IMR-90 (cell line): ENCODE measurements at regions not wholly inside any gene's neighbourhood (a gene's known extent, or its start where the extent isn't known, plus 50 kb on each side); places are given as distances from the start of the nearest gene placed in this dataset.
A peak's percentile ranks its signal among the peaks of the same experiment; 100 is the strongest.

Experiments
- ATAC-seq: fragments of 200-7000 bp; cut with Tn5 transposase; 2 replicates; pipeline ENCODE4 v1.9.1; 2020; ENCODE audit warnings: low read depth, mild to moderate bottlenecking, moderate library complexity
- BruUV-seq: library from RNA; stranded (reverse); fragments of 400-500 nt; replicated peaks from 2 replicates; lab custom pipeline; 2021; lab: Mats Ljungman, UMichigan
- CTCF ChIA-PET: fragments of 300-600 bp; formaldehyde crosslinking; extraction: SDS; loops from one replicate; lab custom pipeline; 2021; ENCODE audit warnings: antibody characterized with exemption; lab: Yijun Ruan, JAX
- POLR2A ChIA-PET: fragments of 300-600 bp; sonication (Branson Sonifier 250); formaldehyde crosslinking; loops from one replicate; lab custom pipeline; 2022; ENCODE audit warnings: antibody characterized with exemption; ENCODE audit not compliant: unreplicated experiment; lab: Charles Lee
- DNase-seq: peaks from one replicate; pipeline ENCODE4 v3.0.0; 2013
- H2AFZ ChIP-seq: replicated peaks from 2 replicates; pipeline ENCODE3; 2013; ENCODE audit warnings: low read length, mild to moderate bottlenecking; ENCODE audit not compliant: poor library complexity
- H2AK5ac ChIP-seq: 2 replicates; pipeline ENCODE4 v1.6.1; 2013; ENCODE audit warnings: low read depth, low read length, inconsistent platforms
- H2AK9ac ChIP-seq: replicated peaks from 2 replicates; pipeline ENCODE3; 2013; ENCODE audit warnings: mild to moderate bottlenecking, low read depth, low read length, moderate library complexity; ENCODE audit not compliant: poor library complexity
- H2BK120ac ChIP-seq: 2 replicates; pipeline ENCODE4 v1.6.1; 2013; ENCODE audit warnings: low read depth, low read length, inconsistent platforms
- H2BK15ac ChIP-seq: 3 replicates; pipeline ENCODE4 v1.6.1; 2013; ENCODE audit warnings: low read depth, low read length, inconsistent platforms
- H2BK20ac ChIP-seq: 2 replicates; pipeline ENCODE4 v1.6.1; 2013; ENCODE audit warnings: low read depth, mild to moderate bottlenecking, inconsistent platforms, low read length, moderate library complexity
- H2BK5ac ChIP-seq: 2 replicates; pipeline ENCODE4 v1.6.1; 2013; ENCODE audit warnings: mild to moderate bottlenecking, low read depth, low read length, inconsistent platforms; ENCODE audit not compliant: poor library complexity, severe bottlenecking
- H3K14ac ChIP-seq: replicated peaks from 2 replicates; pipeline ENCODE4 v1.6.1; 2013; ENCODE audit warnings: low read depth, low read length, inconsistent platforms
- H3K18ac ChIP-seq: 2 replicates; pipeline ENCODE4 v1.6.1; 2013; ENCODE audit warnings: low read depth, low read length, control low read depth
- H3K23ac ChIP-seq: 2 replicates; pipeline ENCODE4 v1.6.1; 2013; ENCODE audit warnings: low read depth, low read length, inconsistent platforms
- H3K27ac ChIP-seq: 2 replicates; pipeline ENCODE4 v1.5.1; 2013; ENCODE audit warnings: mild to moderate bottlenecking, control low read depth, low read length; ENCODE audit not compliant: insufficient read depth
- H3K27me3 ChIP-seq: 2 replicates; pipeline ENCODE4 v1.6.1; 2013; ENCODE audit warnings: low read length; ENCODE audit not compliant: control insufficient read depth, insufficient read depth
- H3K36me3 ChIP-seq: 2 replicates; pipeline ENCODE4 v1.6.1; 2013; ENCODE audit warnings: low read length, mixed read lengths; ENCODE audit not compliant: control insufficient read depth, insufficient read depth
- H3K4ac ChIP-seq: 2 replicates; pipeline ENCODE4 v1.6.1; 2013; ENCODE audit warnings: low read depth, low read length, inconsistent platforms
- H3K4me1 ChIP-seq: 2 replicates; pipeline ENCODE4 v1.6.1; 2013; ENCODE audit warnings: low read length, mixed read lengths; ENCODE audit not compliant: control insufficient read depth, insufficient read depth
- H3K4me2 ChIP-seq: 2 replicates; pipeline ENCODE4 v1.6.1; 2013; ENCODE audit warnings: low read depth, mild to moderate bottlenecking, control low read depth, low read length, moderate library complexity
- H3K4me3 ChIP-seq: 2 replicates; pipeline ENCODE4 v1.5.1; 2013; ENCODE audit warnings: low read depth, mild to moderate bottlenecking, control low read depth, low read length, moderate library complexity; ENCODE audit not compliant: insufficient read depth
- H3K56ac ChIP-seq: 2 replicates; pipeline ENCODE4 v1.6.1; 2013; ENCODE audit warnings: low read length, inconsistent platforms; ENCODE audit not compliant: insufficient read depth; ENCODE audit errors: extremely low read depth
- H3K79me1 ChIP-seq, 2 experiments: 2 replicates each; pipeline ENCODE4 v1.6.1; 2013; ENCODE audit warnings: low read length in 2 of 2, inconsistent platforms in 1 of 2, low read depth in 1 of 2
- H3K9ac ChIP-seq: 2 replicates; pipeline ENCODE4 v1.6.1; 2013; ENCODE audit warnings: low read depth, low read length, control low read depth
- H3K9me1 ChIP-seq: 2 replicates; pipeline ENCODE4 v1.6.1; 2013; ENCODE audit warnings: low read length, inconsistent platforms; ENCODE audit not compliant: insufficient read depth
- H3K9me3 ChIP-seq: 2 replicates; pipeline ENCODE4 v1.6.1; 2013; ENCODE audit warnings: low read length; ENCODE audit not compliant: control insufficient read depth, insufficient read depth
- H4K20me1 ChIP-seq: 2 replicates; pipeline ENCODE4 v1.6.1; 2013; ENCODE audit warnings: low read length, inconsistent platforms; ENCODE audit not compliant: insufficient read depth
- H4K5ac ChIP-seq: 2 replicates; pipeline ENCODE4 v1.6.1; 2013; ENCODE audit warnings: mild to moderate bottlenecking, low read depth, low read length, control low read depth
- H4K8ac ChIP-seq, 2 experiments: 2 replicates each; pipeline ENCODE4 v1.6.1; 2013; ENCODE audit warnings: low read depth in 2 of 2, low read length in 2 of 2, control low read depth in 1 of 2, inconsistent platforms in 1 of 2
- H4K91ac ChIP-seq: 2 replicates; pipeline ENCODE4 v1.6.1; 2013; ENCODE audit warnings: low read depth, low read length, inconsistent platforms; ENCODE audit not compliant: insufficient read depth
- CEBPB ChIP-seq: IDR thresholded peaks from 2 replicates; pipeline ENCODE4 v1.6.1; 2012; ENCODE audit warnings: low read depth, low read length, improper control_type of control experiment
- MAFK ChIP-seq: IDR thresholded peaks from 2 replicates; pipeline ENCODE4 v1.6.1; 2012; ENCODE audit warnings: low read depth, low read length, improper control_type of control experiment
- MAZ ChIP-seq: IDR thresholded peaks from 2 replicates; pipeline ENCODE4 v1.6.1; 2012; ENCODE audit warnings: low read depth, mild to moderate bottlenecking, low read length, improper control_type of control experiment, moderate library complexity, borderline replicate concordance
- POLR2A ChIP-seq: IDR thresholded peaks from 2 replicates; pipeline ENCODE4 v1.6.1; 2012; ENCODE audit warnings: mild to moderate bottlenecking, low read depth, low read length
- RAD21 ChIP-seq: IDR thresholded peaks from 2 replicates; pipeline ENCODE4 v1.6.1; 2012; ENCODE audit warnings: low read length, improper control_type of control experiment
- WGBS, 2 experiments: methylation state at CpG; one replicate each; pipeline versions ENCODE4 v1.1.5 to v1.1.7; 2013; ENCODE audit warnings: missing lambda C conversion rate in 2 of 2; ENCODE audit not compliant: insufficient read length in 1 of 2; ENCODE audit errors: extremely low coverage in 2 of 2; 5-methylcytosine and 5-hydroxymethylcytosine counted together
- dilution Hi-C: fragments of 300-500 bp; cut with HindIII; formaldehyde crosslinking; loops from one replicate; pipeline ENCODE4 v1.14.3; 2018; ENCODE audit warnings: low sequenced_read_pairs; ENCODE audit not compliant: unreplicated experiment
- in situ Hi-C: fragments of 300-500 bp; cut with MboI; formaldehyde crosslinking; loops from 3 replicates; pipeline ENCODE4 v1.14.3; 2019; ENCODE audit warnings: low sequenced_read_pairs, inconsistent platforms, mixed read lengths
- intact Hi-C: fragments of 100-400 bp; cut with micrococcal nuclease; formaldehyde crosslinking; loops from 2 replicates; pipeline ENCODE4 v1.10.0; 2022

DNA sequence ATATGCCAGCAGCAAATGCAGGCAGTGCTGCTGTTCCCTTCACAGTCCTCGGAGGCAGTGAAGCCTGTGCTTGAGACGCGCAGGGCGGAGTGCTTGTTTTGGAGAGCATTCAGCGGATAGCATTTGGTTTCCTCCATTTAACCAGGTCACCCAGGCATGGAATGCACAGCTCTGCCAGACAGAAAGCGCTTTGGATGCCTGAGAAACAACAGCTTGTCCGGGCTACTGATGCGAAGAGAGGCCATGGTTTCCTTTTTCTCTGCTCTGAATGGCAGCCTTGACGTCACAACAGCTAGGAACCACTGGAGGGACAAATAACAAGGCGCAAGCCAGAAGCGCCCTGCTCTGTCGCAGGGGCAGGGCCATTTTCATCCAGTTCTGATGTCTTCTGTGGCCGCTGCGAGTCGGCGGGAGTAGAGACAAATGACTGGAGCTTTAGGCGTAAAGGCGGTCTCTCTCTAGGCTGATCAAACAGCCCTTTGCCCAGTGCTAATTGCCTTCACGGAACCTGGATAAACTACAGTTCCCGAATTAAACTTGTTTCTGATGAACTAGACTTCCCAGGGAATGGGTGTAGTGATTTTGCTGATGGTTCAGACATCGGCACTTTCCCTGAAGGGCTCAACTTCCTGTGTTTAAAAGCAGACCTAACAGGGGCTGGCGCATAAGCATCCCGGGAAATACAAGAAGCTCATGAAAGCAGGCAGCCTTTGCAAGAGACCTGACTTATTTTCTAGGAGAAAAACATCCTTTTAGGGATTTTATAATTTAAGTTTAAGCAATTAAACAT is 187.6 kb upstream of the KLF14 start:
- Histone ChIP-seq H4K8ac (peak overlapping the region; percentile 45 to 51; a peak in 3 of 4 replicates), H3K23ac (peak overlapping the region; percentile 87), H3K36me3 (peaks cover 6% of the 10 kb centered on the region), H3K4me2 (peak overlapping the region; percentile 55), H3K9ac (peak overlapping the region; percentile 61), H3K27ac (peak overlapping the region; percentile 87), H3K27me3 (no peaks in the 10 kb centered on the region), H3K18ac (peak overlapping the region; percentile 48), H2AK9ac (peak overlapping the region; percentile 55), H3K79me1 (peaks cover 12 to 64% of the 10 kb centered on the region in 2 experiments), H3K4me3 (peak overlapping the region; percentile 0; the same call in 1 of the 2 replicates), H2BK15ac (peak overlapping the region; percentile 45; the same call in 2 of the 3 replicates), H2AK5ac (peak overlapping the region; percentile 26), H2BK120ac (peak overlapping the region; percentile 87), H3K9me1 (peaks cover 31% of the 10 kb centered on the region), H4K5ac (peak overlapping the region; percentile 74), H3K4me1 (peaks cover 42% of the 10 kb centered on the region), H2BK5ac (peak overlapping the region; percentile 81), H3K14ac (peak overlapping the region; percentile 72), H3K56ac (peak overlapping the region; percentile 76; the same call in 1 of the 2 replicates), H2AFZ (peak overlapping the region; percentile 28), H4K20me1 (peaks cover 6% of the 10 kb centered on the region; the same call in 1 of the 2 replicates), H3K4ac (peak overlapping the region; percentile 86), H4K91ac (peak overlapping the region; percentile 85), H2BK20ac (peak overlapping the region; percentile 75), H3K9me3 (no peaks in the 10 kb centered on the region)
- DNase-seq: peak; percentile 85
- ChIA-PET POLR2A (interaction anchor here (0.6 to 0.7 kb wide), 2 partner anchors 10 to 118 kb away, joined by 3 to 5 read pairs; no protein-coding TSS in a partner anchor), CTCF (interaction anchor here (1.0 to 1.6 kb wide), 3 partner anchors 9 to 24 kb away, joined by 3 to 5 read pairs (median 5); no protein-coding TSS in a partner anchor)
- BruUV-seq: no TSS peak
- peak; percentile 9; the same call in 1 of the 2 replicates for ATAC-seq
- dilution Hi-C loops: no loop called here
- in situ Hi-C loops: no loop called here
- 59% methylated on average over 14 of the region's 23 CpGs; no CpG with 5 or more reads in 1 of the 2 experiments for WGBS, 2 experiments
- TF ChIP-seq MAZ: no peak
- TF ChIP-seq POLR2A: peak; percentile 53; the same call in 1 of the 2 replicates
- TF ChIP-seq CEBPB: no peak
- TF ChIP-seq MAFK: no peak
- TF ChIP-seq RAD21: no peak; the same call in 1 of the 2 replicates
- intact Hi-C loops: no loop called here
